ENCODE measurements at regions not wholly inside any gene's neighbourhood (a gene's known extent, or its start where the extent isn't known, plus 50 kb on each side); places are given as distances from the start of the nearest gene placed in this dataset.

DNA sequence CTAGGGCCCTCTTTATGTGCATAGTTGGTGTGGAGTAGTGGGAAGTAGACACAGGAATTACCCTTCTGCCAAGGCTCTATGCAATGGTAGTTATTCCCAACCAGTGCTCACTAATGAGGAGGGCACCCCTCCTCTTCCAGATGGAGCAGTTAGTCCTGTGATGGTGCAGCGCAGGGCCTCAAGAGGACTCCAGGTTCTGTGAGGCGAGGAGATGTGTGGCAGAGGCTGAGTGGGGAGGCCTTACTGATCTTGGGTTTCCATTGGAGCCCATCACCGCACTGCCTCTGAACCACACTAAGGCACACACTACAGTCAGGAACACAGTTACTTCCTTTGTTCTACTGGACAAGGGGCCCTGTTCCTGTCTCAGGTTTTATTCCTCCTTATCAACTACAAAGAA is 122.5 kb upstream of the POU3F1 start:
- TF ChIP-seq CTCF (IDR thresholded peaks at IDR 0.05) (no peak), POLR2A (IDR thresholded peaks at IDR 0.05) (no peak), EP300 (IDR thresholded peaks at IDR 0.05) (no peak)
